ENCODE measurements at regions not wholly inside any gene's neighbourhood (a gene's known extent, or its start where the extent isn't known, plus 50 kb on each side); places are given as distances from the start of the nearest gene placed in this dataset.

- FAIRE-seq (no peak), DNase-seq (ENCODE audit: low read depth) (no peak)
- Histone ChIP-seq H3K27me3 (ENCODE audit: control insufficient read depth, insufficient read depth, low read length) (no peaks in the 10 kb centered on the region), H3K4me3 (ENCODE audit: low read depth, low read length) (no peak overlapping the region), H3K36me3 (ENCODE audit: control insufficient read depth, insufficient read depth, low read length) (no peaks in the 10 kb centered on the region)
- TF ChIP-seq, protein P1, sequence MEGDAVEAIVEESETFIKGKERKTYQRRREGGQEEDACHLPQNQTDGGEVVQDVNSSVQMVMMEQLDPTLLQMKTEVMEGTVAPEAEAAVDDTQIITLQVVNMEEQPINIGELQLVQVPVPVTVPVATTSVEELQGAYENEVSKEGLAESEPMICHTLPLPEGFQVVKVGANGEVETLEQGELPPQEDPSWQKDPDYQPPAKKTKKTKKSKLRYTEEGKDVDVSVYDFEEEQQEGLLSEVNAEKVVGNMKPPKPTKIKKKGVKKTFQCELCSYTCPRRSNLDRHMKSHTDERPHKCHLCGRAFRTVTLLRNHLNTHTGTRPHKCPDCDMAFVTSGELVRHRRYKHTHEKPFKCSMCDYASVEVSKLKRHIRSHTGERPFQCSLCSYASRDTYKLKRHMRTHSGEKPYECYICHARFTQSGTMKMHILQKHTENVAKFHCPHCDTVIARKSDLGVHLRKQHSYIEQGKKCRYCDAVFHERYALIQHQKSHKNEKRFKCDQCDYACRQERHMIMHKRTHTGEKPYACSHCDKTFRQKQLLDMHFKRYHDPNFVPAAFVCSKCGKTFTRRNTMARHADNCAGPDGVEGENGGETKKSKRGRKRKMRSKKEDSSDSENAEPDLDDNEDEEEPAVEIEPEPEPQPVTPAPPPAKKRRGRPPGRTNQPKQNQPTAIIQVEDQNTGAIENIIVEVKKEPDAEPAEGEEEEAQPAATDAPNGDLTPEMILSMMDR (IDR thresholded peaks at IDR 0.05; ENCODE audit: insufficient read depth, low read length, severe bottlenecking) = no peak
Measured at GRCh38 chr3:177781686-177782161, 584.4 kb upstream of the TBL1XR1 start.

DNA sequence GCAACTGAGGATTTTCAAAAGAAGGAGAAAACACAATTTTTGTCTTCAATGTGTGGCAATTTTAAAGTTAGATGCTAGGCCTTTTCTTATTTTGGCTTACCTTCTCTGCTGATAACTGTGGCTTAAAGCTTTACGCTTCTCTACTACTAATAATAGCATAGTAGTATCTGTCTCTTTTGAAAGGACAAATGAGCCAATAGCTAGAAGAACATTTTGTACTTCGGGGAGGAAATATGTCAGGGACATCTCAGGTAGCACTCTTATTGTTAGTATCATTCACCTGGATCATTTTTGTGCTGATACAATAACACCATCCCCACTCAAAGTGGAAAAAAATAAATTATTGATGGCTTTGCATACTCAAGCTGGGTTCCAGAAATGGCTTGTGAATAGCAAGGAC lies 586.1 kb upstream of the TBL1XR1 start:
- TF ChIP-seq, protein P1 (IDR thresholded peaks at IDR 0.05; ENCODE audit: insufficient read depth, low read length, severe bottlenecking) = no peak
- Histone ChIP-seq H3K27me3 (ENCODE audit: control insufficient read depth, insufficient read depth, low read length) (no peaks in the 10 kb centered on the region), H3K36me3 (ENCODE audit: control insufficient read depth, insufficient read depth, low read length) (no peaks in the 10 kb centered on the region), H3K4me3 (ENCODE audit: low read depth, low read length) (no peak overlapping the region)
- DNase-seq (ENCODE audit: low read depth) = no peak
- FAIRE-seq = no peak

DNA sequence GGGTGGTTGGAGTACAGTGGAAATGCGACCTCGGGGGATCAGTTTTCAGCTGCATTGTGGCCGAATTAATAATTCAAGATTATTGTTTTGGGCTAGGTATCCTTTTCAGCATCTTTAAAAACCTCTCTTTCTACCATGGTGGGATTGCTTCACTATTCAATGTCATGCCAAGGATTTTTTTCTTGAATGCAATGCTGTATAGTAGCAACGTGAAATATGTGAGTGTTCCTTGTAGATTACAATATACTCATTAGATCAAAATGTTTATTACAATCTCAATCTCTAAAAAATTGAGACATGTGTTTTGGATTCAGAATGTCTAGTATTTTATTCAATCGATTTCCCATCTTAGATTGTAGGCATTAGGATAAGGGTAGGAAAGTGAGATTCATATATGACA lies 586.5 kb upstream of the TBL1XR1 start:
- FAIRE-seq (no peak), DNase-seq (ENCODE audit: low read depth) (no peak)
- Histone ChIP-seq H3K27me3 (ENCODE audit: control insufficient read depth, insufficient read depth, low read length) (no peaks in the 10 kb centered on the region), H3K4me3 (ENCODE audit: low read depth, low read length) (no peak overlapping the region), H3K36me3 (ENCODE audit: control insufficient read depth, insufficient read depth, low read length) (no peaks in the 10 kb centered on the region)
- TF ChIP-seq, protein P1 (IDR thresholded peaks at IDR 0.05; ENCODE audit: insufficient read depth, low read length, severe bottlenecking) = no peak

DNA sequence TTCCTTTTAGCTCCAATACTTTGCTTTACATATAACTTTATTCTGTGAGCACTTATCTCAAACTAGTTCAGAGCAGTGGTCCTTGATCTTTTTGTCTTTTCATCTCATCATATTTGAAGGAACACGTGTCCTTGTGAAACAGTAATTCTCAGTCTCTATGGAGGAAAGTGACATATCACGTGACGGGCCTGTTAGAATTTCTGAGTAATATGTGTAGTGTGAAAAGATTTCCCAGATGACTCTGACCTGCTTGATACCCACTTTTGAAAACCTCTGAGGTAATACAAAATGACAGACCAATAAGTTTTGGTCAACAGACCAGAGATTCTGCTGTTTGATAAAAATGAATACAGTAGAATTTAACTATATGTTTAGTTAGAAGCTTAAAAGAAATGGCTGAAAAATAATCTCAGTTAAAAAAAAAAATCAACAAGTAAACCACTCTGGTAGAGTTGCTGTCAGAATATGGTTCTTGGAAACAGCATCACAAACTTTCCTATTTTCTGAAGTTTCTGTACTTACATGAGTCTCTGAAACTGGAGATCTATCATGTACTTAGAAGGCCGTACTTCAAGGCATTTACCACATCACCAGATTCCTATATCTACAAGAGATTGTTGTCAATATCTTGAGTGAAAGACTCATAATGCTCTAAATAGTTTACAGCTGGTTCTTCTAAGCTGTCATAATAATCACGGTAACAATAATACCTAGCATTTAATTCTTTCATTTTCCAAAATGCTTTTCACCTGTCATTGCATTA lies 590.2 kb upstream of the TBL1XR1 start:
- DNase-seq (ENCODE audit: low read depth) = no peak
- H3K27me3 ChIP-seq (ENCODE audit: control insufficient read depth, insufficient read depth, low read length) = no peaks in the 10 kb centered on the region
- H3K36me3 ChIP-seq (ENCODE audit: control insufficient read depth, insufficient read depth, low read length) = no peaks in the 10 kb centered on the region
- FAIRE-seq = no peak
- TF ChIP-seq, protein P1 (IDR thresholded peaks at IDR 0.05; ENCODE audit: insufficient read depth, low read length, severe bottlenecking) = no peak
- H3K4me3 ChIP-seq (ENCODE audit: low read depth, low read length) = no peak overlapping the region

DNA sequence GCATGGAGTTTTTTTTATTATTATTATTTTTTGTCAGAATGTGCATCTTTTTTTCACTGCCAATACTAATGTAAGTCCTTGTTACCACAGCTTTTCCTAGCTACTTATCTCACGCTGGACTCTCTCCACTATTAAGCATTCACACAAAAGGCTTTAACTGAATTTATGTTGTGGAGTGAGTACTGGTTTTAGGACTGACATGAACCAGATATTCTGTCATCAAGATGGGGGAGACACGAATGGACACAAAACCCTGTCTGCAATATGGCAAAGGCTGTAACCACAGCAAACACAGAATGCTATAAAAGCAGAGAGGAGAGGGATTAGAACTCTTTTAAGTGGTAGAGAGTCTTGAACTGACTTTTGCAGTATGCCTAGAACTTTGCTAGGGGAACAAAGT lies 592.2 kb upstream of the TBL1XR1 start:
- DNase-seq (ENCODE audit: low read depth) (no peak), FAIRE-seq (no peak)
- TF ChIP-seq, protein P1 (IDR thresholded peaks at IDR 0.05; ENCODE audit: insufficient read depth, low read length, severe bottlenecking) = no peak
- H3K36me3 ChIP-seq (ENCODE audit: control insufficient read depth, insufficient read depth, low read length) = no peaks in the 10 kb centered on the region
- H3K4me3 ChIP-seq (ENCODE audit: low read depth, low read length) = no peak overlapping the region
- H3K27me3 ChIP-seq (ENCODE audit: control insufficient read depth, insufficient read depth, low read length) = no peaks in the 10 kb centered on the region
